ENCODE measurements at regions not wholly inside any gene's neighbourhood (a gene's known extent, or its start where the extent isn't known, plus 50 kb on each side); places are given as distances from the start of the nearest gene placed in this dataset.

- TF ChIP-seq ZNF280A (IDR thresholded peaks at IDR 0.05; ENCODE audit: low read depth, partially characterized antibody): no peak
Measured at GRCh38 chr20:63101781-63102720, 95.3 kb upstream of the BHLHE23 start (continued).

- CTCF ChIA-PET (ENCODE audit: low intra/inter-chr PET ratio): no interaction called here
- ATAC-seq: no peak
- H3K36me3 ChIP-seq (ENCODE audit: control insufficient read depth, insufficient read depth, low read length): no peaks in the 10 kb centered on the region
- no peak overlapping the region for H3K9ac ChIP-seq (ENCODE audit: insufficient read depth in 1 of 2, low read depth in 2 of 2, low read length in 2 of 2)
- WGBS (ENCODE audit: insufficient coverage, low coverage, missing lambda C conversion rate): under 1% methylated on average over 13 of the region's 15 CpGs
- no peak overlapping the region for H3K4me2 ChIP-seq (ENCODE audit: insufficient read depth, low read length)
- no peaks in the 10 kb centered on the region; the same call in 1 of the 2 replicates for H4K20me1 ChIP-seq (replicated peaks; ENCODE audit: control insufficient read depth, insufficient read depth, low read length)
- H2AFZ ChIP-seq (ENCODE audit: low read depth, low read length): no peak overlapping the region
- BruUV-seq (replicated peaks): no TSS peak
- H3K4me1 ChIP-seq (replicated peaks in 1 of 2; ENCODE audit: control insufficient read depth in 2 of 2, insufficient read depth in 2 of 2, low read length in 2 of 2): peaks cover 0 to 5% of the 10 kb centered on the region in 2 experiments; a peak in 2 of 5 replicates
- H3K27me3 ChIP-seq (ENCODE audit: control insufficient read depth in 2 of 2, insufficient read depth in 2 of 2, low read length in 2 of 2): peaks cover 5 to 12% of the 10 kb centered on the region in 2 experiments; a peak in 2 of 5 replicates
- POLR2A ChIA-PET: interaction anchor here (0.6 kb wide), 2 partner anchors 24 to 226 kb away, joined by 3 to 4 read pairs; no protein-coding TSS in a partner anchor
- intact Hi-C loops (cut with micrococcal nuclease): no loop called here
- H3K79me2 ChIP-seq (ENCODE audit: control insufficient read depth, insufficient read depth, low read length): no peaks in the 10 kb centered on the region
- H3K9me3 ChIP-seq (replicated peaks; ENCODE audit: control insufficient read depth, insufficient read depth, low read depth, low read length): no peaks in the 10 kb centered on the region
- in situ Hi-C loops (cut with MboI): no loop called here
- DNase-seq (ENCODE audit: extremely low read depth in 1 of 4, low spot score in 3 of 4): no peak
- H3K9me1 ChIP-seq (ENCODE audit: control insufficient read depth, insufficient read depth, low read length): no peaks in the 10 kb centered on the region
- TF ChIP-seq DDX20 (tag; IDR thresholded peaks at IDR 0.05; ENCODE audit: low read depth) (no peak), ZNF124 (CRISPR knock-in tag; IDR thresholded peaks at IDR 0.05) (no peak), PML (IDR thresholded peaks at IDR 0.05; ENCODE audit: low read length) (no peak), ZNF707 (CRISPR knock-in tag; conservative IDR thresholded peaks at IDR 0.05) (no peak), ZNF584 (CRISPR knock-in tag; IDR thresholded peaks at IDR 0.05; ENCODE audit: low read depth) (no peak), ZNF436 (CRISPR knock-in tag; IDR thresholded peaks at IDR 0.05) (no peak), EGR1 (conservative IDR thresholded peaks at IDR 0.05) (no peak)
- TF ChIP-seq, protein P1, sequence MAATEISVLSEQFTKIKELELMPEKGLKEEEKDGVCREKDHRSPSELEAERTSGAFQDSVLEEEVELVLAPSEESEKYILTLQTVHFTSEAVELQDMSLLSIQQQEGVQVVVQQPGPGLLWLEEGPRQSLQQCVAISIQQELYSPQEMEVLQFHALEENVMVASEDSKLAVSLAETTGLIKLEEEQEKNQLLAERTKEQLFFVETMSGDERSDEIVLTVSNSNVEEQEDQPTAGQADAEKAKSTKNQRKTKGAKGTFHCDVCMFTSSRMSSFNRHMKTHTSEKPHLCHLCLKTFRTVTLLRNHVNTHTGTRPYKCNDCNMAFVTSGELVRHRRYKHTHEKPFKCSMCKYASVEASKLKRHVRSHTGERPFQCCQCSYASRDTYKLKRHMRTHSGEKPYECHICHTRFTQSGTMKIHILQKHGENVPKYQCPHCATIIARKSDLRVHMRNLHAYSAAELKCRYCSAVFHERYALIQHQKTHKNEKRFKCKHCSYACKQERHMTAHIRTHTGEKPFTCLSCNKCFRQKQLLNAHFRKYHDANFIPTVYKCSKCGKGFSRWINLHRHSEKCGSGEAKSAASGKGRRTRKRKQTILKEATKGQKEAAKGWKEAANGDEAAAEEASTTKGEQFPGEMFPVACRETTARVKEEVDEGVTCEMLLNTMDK (IDR thresholded peaks at IDR 0.05; ENCODE audit: borderline replicate concordance, insufficient read depth, low read depth, low read length, poor library complexity, severe bottlenecking): no peak
- no peak overlapping the region for H3K27ac ChIP-seq (ENCODE audit: extremely low read depth, low read depth, low read length)
- no peak for FAIRE-seq
- H3K4me3 ChIP-seq: no peak overlapping the region
Measured at GRCh38 chr20:63100926-63101699, 94.3 kb upstream of the BHLHE23 start.

All from K562 (cell line).